HepG2 (cell line): ENCODE measurements at regions not wholly inside any gene's neighbourhood (a gene's known extent, or its start where the extent isn't known, plus 50 kb on each side); places are given as distances from the start of the nearest gene placed in this dataset.

Experiments
- FOXM1 ChIP-seq: sonication (generic); formaldehyde crosslinking; IDR thresholded peaks from 2 replicates; pipeline ENCODE4 v1.5.0; 2020; ENCODE audit warnings: missing genetic modification reagents
- ZNF224 ChIP-seq: sonication (generic); formaldehyde crosslinking; IDR thresholded peaks from 2 replicates; pipeline ENCODE4 v1.5.0; 2020; ENCODE audit warnings: mild to moderate bottlenecking, missing genetic modification reagents

DNA sequence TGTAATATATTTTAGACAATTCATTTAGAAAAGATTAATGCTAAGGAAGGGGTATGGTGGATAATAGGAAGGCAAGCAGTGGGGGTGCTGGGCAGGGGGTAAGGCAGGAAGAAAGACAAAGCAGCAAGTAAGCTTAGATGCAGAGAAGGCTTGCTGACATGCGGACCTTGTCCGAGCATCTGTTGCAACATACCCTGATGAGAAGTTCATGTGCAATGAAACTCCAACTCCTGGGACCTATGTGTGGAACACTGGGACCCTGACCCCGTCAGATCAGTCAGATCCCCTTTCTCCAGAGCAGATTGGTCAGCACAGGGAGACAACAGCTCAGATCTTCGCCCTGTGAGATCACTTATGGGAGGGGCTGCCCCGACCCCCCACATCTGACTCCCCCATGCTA, 71.3 kb upstream of the ZNF599 start:
- TF ChIP-seq FOXM1 (CRISPR knock-in tag) (no peak), ZNF224 (CRISPR knock-in tag) (no peak)
